Testis (tissue), 2 donors: ENCODE measurements at regions not wholly inside any gene's neighbourhood (a gene's known extent, or its start where the extent isn't known, plus 50 kb on each side); places are given as distances from the start of the nearest gene placed in this dataset.

ENCODE experiments used
- DNase-seq: peaks from one replicate; pipeline ENCODE4 v3.0.0-alpha.2; 2019
- H3K27ac ChIP-seq, 2 donors: fragments of 200-600 bp; sonication (generic); one replicate each; pipeline ENCODE4 v1.5.1; 2019
- H3K27me3 ChIP-seq: fragments of 200-600 bp; sonication (generic); one replicate; pipeline ENCODE4 v1.5.1; 2019
- H3K36me3 ChIP-seq: fragments of 200-600 bp; sonication (generic); one replicate; pipeline ENCODE4 v1.5.1; 2017; ENCODE audit warnings: low read depth; ENCODE audit errors: missing control alignments
- H3K4me1 ChIP-seq: fragments of 200-600 bp; sonication (generic); one replicate; pipeline ENCODE4 v1.5.1; 2019
- H3K4me3 ChIP-seq, 2 donors: fragments of 200-600 bp; sonication (generic); one replicate each; pipeline ENCODE4 v1.5.1; 2017 to 2019
- H3K9me3 ChIP-seq: fragments of 200-600 bp; sonication (generic); one replicate; pipeline ENCODE4 v1.5.1; 2017
- CTCF ChIP-seq, 3 experiments: fragments of 450-650 bp in 2 of 3; fragments of 200-600 bp in 1 of 3; sonication (generic) in 1 of 3; IDR thresholded peaks; one replicate each; pipeline ENCODE4 v1.5.1; 2016 to 2019; ENCODE audit warnings: antibody characterized with exemption in 3 of 3, mild to moderate bottlenecking in 2 of 3, moderate library complexity in 1 of 3
- POLR2A ChIP-seq: fragments of 450-650 bp; IDR thresholded peaks from one replicate; pipeline ENCODE4 v1.6.1; 2017; ENCODE audit warnings: antibody characterized with exemption, mild to moderate bottlenecking, moderate library complexity
- WGBS, 2 donors: methylation state at CpG; one replicate each; pipeline ENCODE4 v1.1.5; 2018; 5-methylcytosine and 5-hydroxymethylcytosine counted together
- intact Hi-C: fragments of 100-400 bp; cut with DNase I; formaldehyde crosslinking; loops from one replicate; pipeline ENCODE4 v1.15.1; 2023; ENCODE audit warnings: low total_unique reads

GRCh38 chr9:81874250-81874649 is 54.0 kb upstream of the SPATA31D4 start:
- Histone ChIP-seq H3K27ac (no peak overlapping the region), H3K9me3 (no peaks in the 10 kb centered on the region), H3K36me3 (no peaks in the 10 kb centered on the region), H3K4me3 (no peak overlapping the region), H3K27me3 (no peaks in the 10 kb centered on the region), H3K4me1 (no peaks in the 10 kb centered on the region)
- WGBS, 2 donors = 72 to 80% methylated on average over 7 of the region's 7 CpGs
- TF ChIP-seq POLR2A (no peak), CTCF (IDR thresholded peaks at IDR 0.05) (no peak)
- intact Hi-C loops = no loop called here
- DNase-seq = no peak

- peaks cover 4% of the 10 kb centered on the region for H3K4me1 ChIP-seq
- H3K27me3 ChIP-seq = no peaks in the 10 kb centered on the region
- no peak for TF ChIP-seq CTCF (IDR thresholded peaks at IDR 0.05)
- no peak for TF ChIP-seq POLR2A
- H3K9me3 ChIP-seq = no peaks in the 10 kb centered on the region
- intact Hi-C loops = no loop called here
- H3K36me3 ChIP-seq = no peaks in the 10 kb centered on the region
- 29 to 31% methylated on average over 4 of the region's 4 CpGs for WGBS, 2 donors
- H3K4me3 ChIP-seq = no peak overlapping the region
- H3K27ac ChIP-seq = no peak overlapping the region
- no peak for DNase-seq
Observed at GRCh38 chr9:81874931-81875330, 53.3 kb upstream of the SPATA31D4 start.

- WGBS, 2 donors = 89 to 91% methylated on average over 9 of the region's 9 CpGs
- Histone ChIP-seq H3K27ac (no peak overlapping the region), H3K9me3 (no peaks in the 10 kb centered on the region), H3K27me3 (no peaks in the 10 kb centered on the region), H3K36me3 (no peaks in the 10 kb centered on the region), H3K4me3 (no peak overlapping the region), H3K4me1 (peaks cover 5% of the 10 kb centered on the region)
- no peak for DNase-seq
- intact Hi-C loops = no loop called here
- TF ChIP-seq CTCF (IDR thresholded peaks at IDR 0.05) = no peak
- TF ChIP-seq POLR2A = no peak
Observed at GRCh38 chr9:81877047-81877446, 51.2 kb upstream of the SPATA31D4 start.
